Subcutaneous abdominal adipose tissue (tissue), 5 donors: ENCODE measurements at regions not wholly inside any gene's neighbourhood (a gene's known extent, or its start where the extent isn't known, plus 50 kb on each side); places are given as distances from the start of the nearest gene placed in this dataset.

Source experiments
- H3K27ac ChIP-seq: one replicate; pipeline ENCODE4 v1.7.0; 2013; ENCODE audit warnings: low read depth, mild to moderate bottlenecking, inconsistent platforms, low read length, moderate library complexity
- H3K27me3 ChIP-seq, 5 donors: one replicate each; pipeline ENCODE4 v1.7.0; 2013; ENCODE audit warnings: low read length in 5 of 5, inconsistent platforms in 1 of 5; ENCODE audit not compliant: control insufficient read depth in 5 of 5, insufficient read depth in 4 of 5
- H3K36me3 ChIP-seq, 5 donors: one replicate each; pipeline ENCODE4 v1.7.0; 2013; ENCODE audit warnings: low read length in 5 of 5; ENCODE audit not compliant: control insufficient read depth in 5 of 5, insufficient read depth in 5 of 5
- H3K4me1 ChIP-seq, 5 donors: one replicate each; pipeline ENCODE4 v1.7.0; 2013; ENCODE audit warnings: low read length in 5 of 5, mild to moderate bottlenecking in 3 of 5, moderate library complexity in 1 of 5; ENCODE audit not compliant: control insufficient read depth in 5 of 5, insufficient read depth in 5 of 5
- H3K4me3 ChIP-seq, 5 donors: one replicate each; pipeline ENCODE4 v1.7.0; 2013; ENCODE audit warnings: low read length in 5 of 5, low read depth in 1 of 5
- H3K9ac ChIP-seq, 5 donors: one replicate each; pipeline ENCODE4 v1.7.0; 2013; ENCODE audit warnings: low read length in 5 of 5, mild to moderate bottlenecking in 4 of 5, moderate library complexity in 3 of 5
- H3K9me3 ChIP-seq, 5 donors: one replicate each; pipeline ENCODE4 v1.7.0; 2013; ENCODE audit warnings: low read length in 5 of 5; ENCODE audit not compliant: control insufficient read depth in 5 of 5
- donor health status: healthy.
- donor health status: healthy.
- donor health status: healthy.
- donor health status: healthy.
- donor health status: healthy.

DNA sequence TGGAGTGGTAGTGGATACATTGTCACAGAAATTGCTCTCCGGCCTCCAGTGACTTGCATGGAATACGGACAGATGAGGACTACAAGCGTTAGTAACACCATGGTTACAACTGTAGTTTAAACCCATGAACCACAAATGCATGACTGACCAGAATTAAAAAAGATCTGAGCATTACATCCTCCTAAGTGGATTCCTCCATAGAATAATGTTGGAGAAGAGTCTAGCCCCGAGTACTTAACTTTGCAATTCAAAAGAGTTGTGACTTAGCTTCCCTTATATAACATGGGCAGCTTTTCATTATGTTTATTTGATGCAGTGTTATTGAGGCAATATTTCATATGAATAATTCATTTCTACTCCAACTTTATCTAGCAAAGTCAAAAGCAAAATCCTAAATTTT lies 457.2 kb upstream of the TMPO start:
- Histone ChIP-seq H3K27ac (no peak overlapping the region), H3K9ac (no peak overlapping the region), H3K36me3 (no peaks in the 10 kb centered on the region), H3K4me3 (no peak overlapping the region), H3K27me3 (no peaks in the 10 kb centered on the region), H3K9me3 (no peaks in the 10 kb centered on the region), H3K4me1 (no peaks in the 10 kb centered on the region)

DNA sequence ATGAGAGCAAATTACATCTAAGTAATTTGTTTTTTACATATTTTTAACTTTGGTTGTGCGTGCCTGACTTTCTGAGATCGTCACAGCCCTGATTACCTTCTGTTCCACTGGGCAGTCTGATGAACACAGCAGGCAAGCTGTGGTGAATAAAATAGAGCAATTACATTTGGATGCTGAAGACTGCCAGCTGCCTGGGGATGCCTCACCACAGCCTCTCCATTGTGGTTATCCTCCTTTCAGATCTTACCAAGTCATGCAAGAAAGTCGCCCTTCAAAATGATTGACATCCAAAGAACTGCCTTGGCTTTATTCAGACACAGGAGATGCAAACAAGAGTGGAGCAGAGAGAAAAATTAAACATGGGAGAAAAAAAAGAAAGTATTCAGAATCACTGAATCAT lies 456.6 kb upstream of the TMPO start:
- Histone ChIP-seq H3K4me3 (no peak overlapping the region), H3K9me3 (no peaks in the 10 kb centered on the region), H3K27ac (no peak overlapping the region), H3K4me1 (no peaks in the 10 kb centered on the region), H3K9ac (no peak overlapping the region), H3K36me3 (no peaks in the 10 kb centered on the region), H3K27me3 (no peaks in the 10 kb centered on the region)

- Histone ChIP-seq H3K36me3 (no peaks in the 10 kb centered on the region), H3K9me3 (no peaks in the 10 kb centered on the region), H3K27me3 (no peaks in the 10 kb centered on the region), H3K9ac (no peak overlapping the region), H3K4me1 (no peaks in the 10 kb centered on the region), H3K4me3 (no peak overlapping the region), H3K27ac (no peak overlapping the region)
Measured at GRCh38 chr12:98059659-98060343, 455.6 kb upstream of the TMPO start.

- no peaks in the 10 kb centered on the region for H3K9me3 ChIP-seq
- no peak overlapping the region for H3K27ac ChIP-seq
- no peaks in the 10 kb centered on the region for H3K36me3 ChIP-seq
- no peak overlapping the region for H3K9ac ChIP-seq
- no peaks in the 10 kb centered on the region for H3K27me3 ChIP-seq
- H3K4me1 ChIP-seq: no peaks in the 10 kb centered on the region
- H3K4me3 ChIP-seq: no peak overlapping the region
Measured at GRCh38 chr12:98060411-98060810, 455.0 kb upstream of the TMPO start.

- Histone ChIP-seq H3K4me1 (no peaks in the 10 kb centered on the region), H3K27me3 (no peaks in the 10 kb centered on the region), H3K4me3 (no peak overlapping the region), H3K9me3 (no peaks in the 10 kb centered on the region), H3K27ac (no peak overlapping the region), H3K9ac (no peak overlapping the region), H3K36me3 (no peaks in the 10 kb centered on the region)
Measured at GRCh38 chr12:98062464-98063245, 452.7 kb upstream of the TMPO start.

DNA sequence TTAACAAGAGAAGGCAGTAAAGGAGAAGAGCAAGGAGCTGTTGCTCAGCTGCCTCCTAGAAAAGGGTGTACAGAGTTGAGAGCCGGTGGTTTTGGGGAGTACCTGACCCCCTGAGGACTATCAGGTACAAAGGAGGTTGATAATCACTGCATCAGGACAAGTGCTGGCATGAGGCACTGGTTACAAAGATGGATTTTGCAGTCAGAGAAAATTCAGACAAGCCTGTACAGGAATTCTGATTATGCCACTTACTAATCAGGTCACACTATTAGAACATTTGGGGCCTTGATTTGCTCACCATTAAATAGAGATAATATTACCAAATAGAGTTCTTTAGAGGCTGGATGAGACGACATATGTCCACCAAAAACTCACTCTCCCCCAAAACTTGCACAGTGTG lies 450.9 kb upstream of the TMPO start:
- H3K9me3 ChIP-seq: no peaks in the 10 kb centered on the region
- no peak overlapping the region for H3K9ac ChIP-seq
- H3K27ac ChIP-seq: no peak overlapping the region
- no peaks in the 10 kb centered on the region for H3K4me1 ChIP-seq
- H3K27me3 ChIP-seq: no peaks in the 10 kb centered on the region
- no peak overlapping the region for H3K4me3 ChIP-seq
- H3K36me3 ChIP-seq: no peaks in the 10 kb centered on the region

DNA sequence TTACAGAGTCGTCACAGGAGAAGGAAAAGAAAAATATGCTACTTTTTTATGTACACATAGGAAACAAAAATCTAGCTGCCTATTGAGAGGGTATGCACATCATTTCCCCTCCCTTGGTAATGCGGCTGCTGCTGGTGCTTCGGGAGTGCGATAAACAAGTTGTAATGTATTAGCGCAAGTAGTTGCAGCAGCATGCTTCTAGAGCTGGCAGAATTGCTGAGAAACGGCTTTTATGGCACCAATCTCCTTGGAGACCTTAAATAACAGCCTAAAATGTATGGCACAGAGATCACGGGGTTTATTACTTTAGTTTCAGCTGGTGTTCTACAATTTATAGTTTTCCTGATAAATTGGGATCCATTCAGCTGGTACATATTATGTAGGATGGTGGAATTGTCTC lies 447.6 kb upstream of the TMPO start:
- H3K9me3 ChIP-seq: no peaks in the 10 kb centered on the region
- no peak overlapping the region for H3K9ac ChIP-seq
- H3K27ac ChIP-seq: no peak overlapping the region
- no peak overlapping the region for H3K4me3 ChIP-seq
- H3K27me3 ChIP-seq: no peaks in the 10 kb centered on the region
- H3K36me3 ChIP-seq: no peaks in the 10 kb centered on the region
- H3K4me1 ChIP-seq: no peaks in the 10 kb centered on the region

- H3K27ac ChIP-seq: no peak overlapping the region
- H3K27me3 ChIP-seq: no peaks in the 10 kb centered on the region
- no peaks in the 10 kb centered on the region for H3K4me1 ChIP-seq
- H3K9me3 ChIP-seq: no peaks in the 10 kb centered on the region
- no peak overlapping the region for H3K4me3 ChIP-seq
- no peak overlapping the region for H3K9ac ChIP-seq
- no peaks in the 10 kb centered on the region for H3K36me3 ChIP-seq
Measured at GRCh38 chr12:98073610-98074009, 441.8 kb upstream of the TMPO start.

DNA sequence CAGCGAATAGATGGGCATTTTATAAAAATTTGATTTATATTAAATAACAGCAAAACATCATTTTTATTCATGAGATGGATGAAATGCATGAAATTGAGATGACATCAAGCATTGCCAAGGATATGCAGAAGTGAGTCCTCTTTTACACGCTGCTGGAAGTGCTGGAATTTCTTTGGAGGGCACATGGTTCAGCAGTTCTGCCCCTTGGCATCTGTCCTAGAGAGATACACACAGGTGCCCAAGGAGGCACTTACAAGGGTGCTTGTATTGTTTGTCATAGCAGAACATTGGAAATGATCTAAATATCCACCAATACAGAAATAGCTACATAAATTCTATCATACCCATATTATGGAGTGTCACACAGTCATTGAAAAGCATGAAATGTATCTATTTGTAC lies 441.1 kb upstream of the TMPO start:
- Histone ChIP-seq H3K36me3 (no peaks in the 10 kb centered on the region), H3K9ac (no peak overlapping the region)

GRCh38 chr12:98084391-98084790 lies 431.0 kb upstream of the TMPO start:
- no peaks in the 10 kb centered on the region for H3K9me3 ChIP-seq
- no peak overlapping the region for H3K27ac ChIP-seq
- no peaks in the 10 kb centered on the region for H3K27me3 ChIP-seq
- no peaks in the 10 kb centered on the region for H3K4me1 ChIP-seq
- no peak overlapping the region for H3K4me3 ChIP-seq
- no peaks in the 10 kb centered on the region for H3K36me3 ChIP-seq
- no peak overlapping the region for H3K9ac ChIP-seq

More for the DNA sequence above, 441.1 kb upstream of the TMPO start:
- Histone ChIP-seq H3K4me1 (no peaks in the 10 kb centered on the region), H3K9me3 (no peaks in the 10 kb centered on the region), H3K27ac (no peak overlapping the region), H3K27me3 (no peaks in the 10 kb centered on the region), H3K4me3 (no peak overlapping the region)
